ENCODE measurements at regions not wholly inside any gene's neighbourhood (a gene's known extent, or its start where the extent isn't known, plus 50 kb on each side); places are given as distances from the start of the nearest gene placed in this dataset.

DNA sequence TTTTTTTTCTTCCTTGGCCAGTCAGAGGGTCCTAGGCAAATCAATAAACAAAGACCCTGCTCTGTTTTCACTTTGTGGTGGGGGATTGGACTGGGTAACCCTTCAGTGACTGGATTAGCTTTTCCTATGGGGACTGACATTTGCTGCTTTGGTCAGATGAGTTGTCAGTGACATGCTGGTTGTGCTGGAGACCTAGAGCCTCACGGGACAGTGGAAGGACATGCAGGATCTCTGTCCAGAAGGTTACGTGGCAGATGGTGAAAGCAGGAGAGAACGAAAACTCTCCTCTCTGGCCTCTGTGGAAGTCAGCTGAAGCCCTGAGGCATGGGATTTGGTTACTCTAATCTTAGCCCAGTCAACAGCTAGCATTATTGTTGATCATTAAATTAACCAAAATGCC is 90.0 kb upstream of the BMPER start:
- DNase-seq: no peak

- DNase-seq: no peak
Measured at GRCh38 chr7:33816106-33816505, 89.2 kb upstream of the BMPER start.

GRCh38 chr7:33819658-33820057 is 85.7 kb upstream of the BMPER start:
- no peak for DNase-seq

- DNase-seq: no peak
Measured at GRCh38 chr7:33820206-33820605, 85.1 kb upstream of the BMPER start.

DNA sequence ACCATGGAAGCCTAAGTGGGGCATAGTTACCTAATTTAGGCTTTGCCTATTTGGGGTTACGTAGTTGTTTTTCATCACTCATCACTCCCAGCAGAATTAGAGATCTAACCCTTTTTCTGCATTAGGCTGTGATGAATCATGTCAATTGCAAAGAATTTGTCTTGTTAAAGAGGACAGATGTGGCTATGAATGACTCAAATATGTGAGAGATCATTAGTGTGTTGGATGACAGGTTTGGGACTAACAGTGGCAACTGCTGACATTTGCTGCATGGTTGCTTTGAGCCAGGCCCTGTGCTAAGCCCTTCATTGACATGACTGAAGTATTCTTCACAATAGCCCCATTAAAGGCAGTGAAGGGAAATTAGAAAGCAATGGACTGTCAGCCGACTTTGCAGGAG is 83.4 kb upstream of the BMPER start:
- DNase-seq: no peak

GRCh38 chr7:33823913-33824312 is 81.4 kb upstream of the BMPER start:
- DNase-seq: no peak

GRCh38 chr7:33824911-33825459 is 80.4 kb upstream of the BMPER start:
- no peak for DNase-seq

DNA sequence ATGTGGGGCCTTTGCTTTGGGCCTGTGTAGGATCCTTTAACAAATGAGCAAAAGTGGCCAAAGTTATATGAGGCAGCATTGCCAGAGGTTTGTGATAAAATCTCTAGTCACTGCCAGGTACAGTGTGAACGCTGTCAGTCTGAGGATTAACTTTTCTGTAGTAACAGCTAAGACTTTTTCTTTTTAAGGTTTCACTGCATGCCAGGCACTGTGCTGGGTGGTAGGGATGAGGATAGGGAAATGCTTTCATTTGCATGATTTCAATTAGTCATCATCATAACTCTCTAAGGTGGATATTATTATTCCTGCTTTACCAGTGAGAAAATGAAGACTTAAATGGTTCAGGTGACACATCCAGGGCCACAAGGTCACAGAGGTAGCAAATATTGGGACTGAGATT is 79.7 kb upstream of the BMPER start:
- DNase-seq: no peak

GRCh38 chr7:33829536-33829935 is 75.8 kb upstream of the BMPER start:
- DNase-seq: no peak

DNA sequence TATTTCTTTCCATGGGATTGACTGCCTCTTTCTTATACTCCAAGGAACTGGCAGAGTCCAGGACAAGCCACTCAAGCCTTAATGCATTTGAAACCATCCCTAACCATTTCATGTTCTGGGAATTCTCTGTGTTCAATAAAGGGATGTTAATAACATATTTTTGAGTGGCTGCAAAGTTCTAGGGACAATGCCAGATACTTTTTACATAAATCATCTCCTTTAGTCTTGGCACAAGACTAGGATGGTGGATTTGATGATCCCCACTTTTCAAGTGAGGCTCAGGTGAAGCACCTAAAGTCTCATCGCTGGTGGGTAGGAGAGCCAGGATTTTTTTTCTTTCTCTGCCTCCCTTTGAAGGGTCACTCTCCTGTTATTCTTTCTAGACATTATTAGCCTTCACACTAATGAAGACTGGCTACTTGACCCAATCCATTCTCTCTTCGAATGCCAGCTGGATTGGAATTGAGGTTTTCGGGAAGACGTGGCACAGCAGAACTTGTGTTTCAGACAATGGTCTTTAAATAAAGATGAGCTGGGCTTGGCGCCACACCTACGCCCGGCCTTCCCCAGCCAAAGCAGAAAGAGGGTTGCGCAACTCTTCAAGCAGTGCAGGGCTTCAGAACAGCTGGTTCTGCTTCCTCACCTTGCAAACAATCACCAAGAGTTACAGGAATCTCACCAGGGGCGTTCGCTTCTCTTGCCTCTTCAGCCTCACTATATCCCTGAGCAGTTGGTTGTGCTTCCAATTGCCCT is 73.8 kb upstream of the BMPER start:
- DNase-seq: peak in 1 of 2 donors; percentile 3

DNA sequence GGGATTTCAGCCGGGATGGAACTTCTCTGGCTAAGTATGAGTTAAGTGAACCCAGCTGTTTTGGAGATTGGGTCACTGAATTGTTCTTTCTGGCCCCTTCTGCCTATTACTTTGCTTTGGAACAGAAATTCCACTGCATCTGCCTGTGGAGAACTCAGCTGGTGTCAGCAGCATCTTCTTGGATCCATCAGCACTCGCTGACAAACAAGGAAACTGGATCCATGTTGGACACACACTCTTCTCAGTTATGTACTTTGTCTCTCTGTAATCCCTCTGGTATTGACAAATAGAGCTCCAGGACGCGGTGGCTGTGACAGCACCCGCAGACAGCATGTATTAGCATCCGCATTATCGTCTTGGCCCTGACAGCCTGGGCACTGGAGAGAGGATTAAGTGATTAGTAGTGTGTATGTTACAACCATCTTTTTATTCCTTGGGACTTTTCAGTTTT is 73.0 kb upstream of the BMPER start:
- no peak for DNase-seq

DNA sequence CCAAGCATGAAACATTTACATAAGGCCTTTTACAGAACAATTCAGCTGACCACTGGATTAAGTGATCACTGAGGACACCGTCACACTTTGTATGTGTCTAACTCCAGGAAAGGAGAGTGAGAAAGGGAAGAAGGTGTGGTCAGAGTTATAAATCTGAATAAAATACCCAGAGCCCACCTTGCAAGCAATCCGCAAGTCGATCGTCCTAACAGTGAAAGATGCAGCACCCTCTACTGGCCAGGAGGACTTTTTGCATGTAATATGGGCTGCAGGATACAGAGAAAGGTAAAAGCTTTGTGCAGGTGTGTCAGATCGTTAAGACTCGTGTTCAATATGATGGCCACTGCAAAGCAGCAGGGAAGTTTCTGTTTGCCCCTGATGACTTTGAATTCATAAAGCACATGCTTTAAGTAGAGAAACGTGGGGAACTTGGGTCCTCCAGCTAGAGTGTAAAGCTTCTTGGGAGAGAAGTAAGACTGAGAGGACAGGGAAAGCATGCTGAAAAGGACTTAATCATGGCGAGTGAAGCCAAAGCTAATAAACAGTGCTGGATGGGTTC is 68.5 kb upstream of the BMPER start:
- DNase-seq: peak in 1 of 2 donors; percentile 2

DNA sequence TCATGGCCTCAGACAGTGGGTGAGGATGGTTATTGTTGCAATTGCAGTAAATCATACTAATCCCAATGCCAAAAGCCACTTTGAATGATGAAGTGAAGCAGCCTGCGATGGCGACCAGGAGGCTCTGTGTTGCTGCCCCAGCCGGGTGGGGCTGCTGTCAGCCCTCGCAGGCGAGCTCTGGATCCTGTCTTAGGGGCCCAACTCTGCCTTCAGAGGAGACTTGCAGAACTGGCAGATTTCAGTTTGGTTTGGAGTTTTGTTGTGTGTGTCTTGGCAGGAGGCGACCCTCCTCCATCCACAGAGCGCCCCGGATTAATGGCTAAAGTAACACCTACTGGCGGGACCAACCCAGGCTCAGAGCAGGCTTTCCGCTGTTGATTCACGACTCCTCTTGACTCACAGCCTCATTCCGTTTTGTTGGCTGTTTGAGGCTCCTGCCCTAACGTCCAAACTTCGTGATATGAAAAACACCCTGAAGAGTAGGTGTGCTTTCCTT is 67.9 kb upstream of the BMPER start:
- DNase-seq: no peak

DNA sequence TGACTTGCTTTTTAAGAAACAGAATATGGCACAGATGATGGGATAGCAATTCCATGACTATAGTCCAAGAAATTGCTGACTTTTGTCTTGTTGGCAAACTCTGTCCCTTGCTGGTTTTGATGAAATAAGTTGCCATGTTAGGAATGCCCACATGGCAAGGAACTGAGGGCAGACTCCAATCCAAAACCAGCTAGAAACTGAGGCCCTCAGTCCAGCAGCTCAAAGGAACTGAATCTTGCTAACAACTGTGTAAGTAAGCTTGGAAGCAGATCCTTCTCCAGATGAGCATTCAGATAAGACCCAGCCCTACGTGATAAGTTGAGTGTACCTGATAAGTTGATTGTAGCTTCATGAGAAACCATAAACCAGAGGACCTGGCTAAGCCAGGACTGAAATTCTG is 64.3 kb upstream of the BMPER start:
- no peak for DNase-seq

DNA sequence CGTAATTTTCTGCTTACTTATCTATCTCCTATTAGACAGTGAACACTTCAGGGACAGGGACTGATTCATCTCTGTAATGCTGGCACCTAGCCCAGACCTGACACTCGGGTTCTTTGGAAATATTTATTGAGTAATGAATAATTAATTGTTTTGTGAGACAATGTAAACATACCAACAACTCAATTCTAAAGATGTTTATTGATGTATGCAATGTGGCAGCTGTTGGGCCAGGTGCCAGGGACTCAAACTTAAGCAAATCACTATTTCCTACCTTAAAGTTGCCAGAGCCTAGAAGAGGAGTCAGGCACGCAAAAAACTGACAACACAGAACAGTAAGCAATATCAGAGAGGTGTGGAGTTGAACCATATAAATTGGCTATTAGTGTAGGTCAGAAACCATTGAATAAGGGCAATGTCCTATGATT is 63.6 kb upstream of the BMPER start:
- DNase-seq: no peak

DNA sequence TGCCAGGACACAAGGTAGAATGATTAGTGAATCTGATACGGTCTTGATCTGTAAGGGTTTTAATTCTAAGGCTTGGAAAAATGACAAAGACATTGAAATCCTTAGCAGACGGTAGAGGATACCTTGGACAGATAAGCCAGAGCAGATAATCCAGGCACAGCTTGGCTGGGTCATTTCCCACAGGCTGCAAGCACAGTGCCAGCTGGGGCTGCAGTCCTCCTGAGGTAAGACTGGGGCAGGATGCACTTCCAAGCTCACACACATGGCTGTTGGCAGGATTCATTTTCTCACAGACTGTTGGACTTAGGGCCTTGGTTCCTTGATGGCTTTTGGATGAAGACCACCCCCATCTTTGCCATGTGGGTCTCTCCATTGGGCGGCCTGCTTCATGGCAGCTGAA is 63.2 kb upstream of the BMPER start:
- no peak for DNase-seq

- no peak for DNase-seq
Measured at GRCh38 chr7:33845991-33846509, 59.3 kb upstream of the BMPER start.

GRCh38 chr7:33849004-33849403 is 56.3 kb upstream of the BMPER start:
- DNase-seq: no peak

DNA sequence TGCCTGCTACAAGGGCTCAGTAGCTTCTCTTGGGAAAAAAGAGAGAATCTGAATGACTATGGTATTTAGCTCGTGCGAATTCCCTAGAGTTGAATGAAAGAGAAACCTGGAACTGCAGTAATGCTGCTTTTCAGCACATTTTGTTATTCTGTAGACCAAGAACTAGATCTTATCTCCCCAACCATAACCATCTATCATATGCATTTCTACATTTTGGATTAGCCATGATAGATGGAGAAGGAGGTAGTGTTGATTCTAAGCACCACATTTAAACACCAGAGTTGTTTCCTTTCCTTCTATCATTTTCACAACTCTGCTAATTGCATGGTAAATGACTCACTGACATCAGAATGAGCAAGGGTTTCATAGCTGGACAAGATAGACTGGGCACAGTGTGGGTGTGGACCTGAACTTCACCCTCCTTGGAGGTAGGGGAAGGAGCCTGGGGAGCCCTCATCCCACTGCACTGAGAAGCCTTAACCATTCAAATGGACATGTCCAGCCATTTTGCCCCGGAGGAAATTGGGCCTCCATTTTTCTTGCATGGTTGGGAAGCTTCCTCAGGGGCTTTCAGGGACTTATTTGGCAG is 55.3 kb upstream of the BMPER start:
- DNase-seq: no peak

DNA sequence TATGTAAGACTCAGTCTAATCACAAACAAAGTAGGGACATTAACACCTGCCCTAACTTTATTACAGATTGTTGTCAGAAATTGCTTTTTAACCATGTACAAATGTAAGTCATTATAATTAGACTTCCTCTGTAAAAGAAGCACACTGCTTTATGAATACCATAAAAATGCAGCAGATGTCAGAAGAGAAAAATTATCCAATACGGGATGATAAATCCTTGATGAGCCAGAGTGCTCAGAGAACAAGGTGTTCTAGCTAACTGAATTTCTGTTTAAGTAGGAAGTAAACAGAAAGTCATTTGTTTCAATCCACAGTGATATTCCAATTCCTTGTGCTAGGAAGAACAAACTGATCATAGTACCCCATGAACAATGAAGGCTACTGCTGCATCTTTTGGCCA is 54.6 kb upstream of the BMPER start:
- no peak for DNase-seq

GRCh38 chr7:33852838-33853237 is 52.5 kb upstream of the BMPER start:
- no peak for DNase-seq

- DNase-seq: no peak
Measured at GRCh38 chr7:33853361-33854062, 51.8 kb upstream of the BMPER start.

GRCh38 chr7:33854178-33854577 is 51.2 kb upstream of the BMPER start:
- DNase-seq: no peak
